Panc1 (cell line): ENCODE measurements at regions not wholly inside any gene's neighbourhood (a gene's known extent, or its start where the extent isn't known, plus 50 kb on each side); places are given as distances from the start of the nearest gene placed in this dataset.

Experiments used
- CTCF ChIP-seq: fragments of 450-650 bp; IDR thresholded peaks from 2 replicates; pipeline ENCODE4 v1.5.1; 2017; ENCODE audit warnings: mild to moderate bottlenecking
- SIN3A ChIP-seq: IDR thresholded peaks from 2 replicates; pipeline ENCODE4 v1.6.1; 2012; ENCODE audit warnings: low read depth, mild to moderate bottlenecking, low read length, moderate library complexity, borderline replicate concordance; ENCODE audit not compliant: insufficient read depth

- no peak for TF ChIP-seq SIN3A
- TF ChIP-seq CTCF = no peak
These were observed 201.9 kb downstream of the ADGRA3 start for GRCh38 chr4:22313976-22314375.
